GM12878 (cell line): ENCODE measurements at regions not wholly inside any gene's neighbourhood (a gene's known extent, or its start where the extent isn't known, plus 50 kb on each side); places are given as distances from the start of the nearest gene placed in this dataset.

Experiments used
- ATAC-seq: fragments of 200-7000 bp; cut with Tn5 transposase; 3 replicates; pipeline ENCODE4 v1.9.1; 2020; ENCODE audit warnings: mild to moderate bottlenecking, moderate library complexity
- BruUV-seq: library from RNA; stranded (reverse); fragments of 400-500 nt; replicated peaks from 2 replicates; lab custom pipeline; 2021; lab: Mats Ljungman, UMichigan
- CTCF ChIA-PET: fragments of 300-600 bp; sonication (Branson Sonifier 250); formaldehyde crosslinking; extraction: SDS; loops from one replicate; lab custom pipeline; 2021; ENCODE audit warnings: inconsistent platforms; lab: Yijun Ruan, JAX
- POLR2A ChIA-PET: fragments of 350-600 bp; formaldehyde crosslinking; extraction: SDS; loops from one replicate; lab custom pipeline; 2021; ENCODE audit warnings: inconsistent platforms; lab: Charles Lee
- RAD21 ChIA-PET: fragments of 300-600 bp; sonication (Branson Sonifier 250); formaldehyde crosslinking; loops from one replicate; lab custom pipeline; 2023; ENCODE audit warnings: antibody characterized with exemption; ENCODE audit not compliant: unreplicated experiment; lab: Charles Lee
- SMC1A ChIA-PET: fragments of 300-600 bp; sonication (Branson Sonifier 250); formaldehyde crosslinking; loops from one replicate; lab custom pipeline; 2023; ENCODE audit not compliant: unreplicated experiment, uncharacterized antibody; lab: Charles Lee
- DNase-seq: peaks from one replicate; pipeline ENCODE4 v3.0.0-alpha.2; 2011; ENCODE audit warnings: low read depth, low spot score
- FAIRE-seq: peaks from 3 replicates; lab custom pipeline; 2011; peaks lifted over from hg19 to GRCh38; lab: Jason Lieb, UNC
- H2AFZ ChIP-seq: 2 replicates; pipeline ENCODE4 v1.6.0; 2011; ENCODE audit warnings: low read depth, low read length, control low read depth; ENCODE audit not compliant: control insufficient read depth
- H3K27ac ChIP-seq: 2 replicates; pipeline ENCODE4 v1.5.1; 2011; ENCODE audit warnings: control low read depth; ENCODE audit not compliant: control insufficient read depth, insufficient read depth
- H3K27me3 ChIP-seq, 2 experiments: replicated peaks in 1 of 2; 2 replicates each; pipeline versions ENCODE4 v1.6.0 to v1.6.1; 2011; ENCODE audit warnings: low read length in 1 of 2; ENCODE audit not compliant: control insufficient read depth in 2 of 2, insufficient read depth in 2 of 2
- H3K36me3 ChIP-seq, 2 experiments: 2 replicates each; pipeline ENCODE4 v1.5.1; 2011; ENCODE audit warnings: low read length in 1 of 2; ENCODE audit not compliant: control insufficient read depth in 2 of 2, insufficient read depth in 2 of 2
- H3K4me1 ChIP-seq: 2 replicates; pipeline ENCODE4 v1.6.1; 2011; ENCODE audit warnings: mild to moderate bottlenecking, low read length, moderate library complexity, mixed read lengths; ENCODE audit not compliant: control insufficient read depth, insufficient read depth
- H3K4me2 ChIP-seq: 2 replicates; pipeline ENCODE4 v1.6.0; 2011; ENCODE audit warnings: control low read depth; ENCODE audit not compliant: control insufficient read depth, insufficient read depth
- H3K4me3 ChIP-seq: fragments of 200-600 bp; sonication (generic); 2 replicates; pipeline ENCODE4 v1.5.1; 2016
- H3K79me2 ChIP-seq: 2 replicates; pipeline ENCODE4 v1.6.0; 2011; ENCODE audit warnings: low read length; ENCODE audit not compliant: control insufficient read depth, insufficient read depth
- H3K9ac ChIP-seq: 2 replicates; pipeline ENCODE4 v1.8.0; 2011; ENCODE audit warnings: low read length, control low read depth, mixed read lengths; ENCODE audit not compliant: control insufficient read depth, insufficient read depth
- H3K9me3 ChIP-seq: replicated peaks from 3 replicates; pipeline ENCODE4 v1.5.1; 2011; ENCODE audit warnings: mild to moderate bottlenecking, low read length; ENCODE audit not compliant: control insufficient read depth, insufficient read depth
- H4K20me1 ChIP-seq: 2 replicates; pipeline ENCODE4 v1.6.0; 2011; ENCODE audit not compliant: control insufficient read depth, insufficient read depth
- BMI1 ChIP-seq: fragments of 450-650 bp; IDR thresholded peaks from 2 replicates; pipeline ENCODE4 v1.6.1; 2016; ENCODE audit warnings: mild to moderate bottlenecking, moderate library complexity, borderline replicate concordance
- BRCA1 ChIP-seq: IDR thresholded peaks from 2 replicates; pipeline ENCODE4 v1.6.1; 2011; ENCODE audit warnings: low read depth, low read length, improper control_type of control experiment
- CREB1 ChIP-seq: IDR thresholded peaks from 2 replicates; pipeline ENCODE4 v1.6.1; 2012; ENCODE audit warnings: low read depth, mild to moderate bottlenecking, inconsistent platforms
- E2F4 ChIP-seq: IDR thresholded peaks from 2 replicates; pipeline ENCODE4 v1.6.1; 2012; ENCODE audit warnings: low read depth, low read length, improper control_type of control experiment
- E2F8 ChIP-seq: fragments of 450-650 bp; IDR thresholded peaks from 2 replicates; pipeline ENCODE4 v1.6.1; 2018; ENCODE audit warnings: mild to moderate bottlenecking, low read depth, moderate library complexity; ENCODE audit not compliant: partially characterized antibody
- ELK1 ChIP-seq: IDR thresholded peaks from 2 replicates; pipeline ENCODE4 v1.6.1; 2012; ENCODE audit warnings: low read depth, low read length, improper control_type of control experiment
- EZH2 ChIP-seq: IDR thresholded peaks from 2 replicates; pipeline ENCODE4 v1.6.1; 2012; ENCODE audit warnings: low read depth, mild to moderate bottlenecking, control low read depth, inconsistent platforms, low read length, borderline replicate concordance; ENCODE audit not compliant: control insufficient read depth
- HSF1 ChIP-seq: fragments of 150-350 bp; IDR thresholded peaks from 2 replicates; pipeline ENCODE4 v1.6.1; 2014; ENCODE audit warnings: mild to moderate bottlenecking, low read depth, low read length
- MAX ChIP-seq: IDR thresholded peaks from 2 replicates; pipeline ENCODE4 v1.6.1; 2012; ENCODE audit warnings: low read depth, low read length, improper control_type of control experiment
- MTA3 ChIP-seq: IDR thresholded peaks from 2 replicates; pipeline ENCODE4 v1.6.1; 2012; ENCODE audit warnings: low read length, inconsistent platforms, borderline replicate concordance
- POLR2AphosphoS5 ChIP-seq: IDR thresholded peaks from 2 replicates; pipeline ENCODE4 v1.6.1; 2011; ENCODE audit warnings: mild to moderate bottlenecking, low read length, inconsistent platforms
- SREBF2 ChIP-seq: IDR thresholded peaks from 2 replicates; pipeline ENCODE4 v1.6.1; 2012; ENCODE audit warnings: mild to moderate bottlenecking, low read length
- ZBED1 ChIP-seq: IDR thresholded peaks from 2 replicates; pipeline ENCODE4 v1.6.1; 2016; ENCODE audit warnings: borderline replicate concordance
- ZNF592 ChIP-seq: fragments of 450-650 bp; IDR thresholded peaks from 2 replicates; pipeline ENCODE4 v1.6.1; 2017; ENCODE audit warnings: mild to moderate bottlenecking, moderate library complexity
- WGBS: methylation state at CpG from one replicate; pipeline ENCODE4 v1.1.6; 2016; ENCODE audit warnings: low lambda C conversion rate; ENCODE audit not compliant: insufficient replicate concordance, insufficient coverage; ENCODE audit errors: missing lambda C conversion rate; 5-methylcytosine and 5-hydroxymethylcytosine counted together
- in situ Hi-C: fragments of 300-500 bp; cut with MboI; formaldehyde crosslinking; loops from 9 replicates; pipeline ENCODE4 v1.14.3; 2018; ENCODE audit warnings: mixed read lengths
- intact Hi-C: fragments of 100-400 bp; cut with micrococcal nuclease; formaldehyde crosslinking; loops from one replicate; pipeline ENCODE4 v1.14.2; 2022; ENCODE audit not compliant: unreplicated experiment

GRCh38 chr9:1201262-1201661 is 151.1 kb downstream of the DMRT2 start:
- ATAC-seq (no peak), DNase-seq (no peak), FAIRE-seq (no peak)
- Histone ChIP-seq H3K9me3 (no peaks in the 10 kb centered on the region), H3K27me3 (no peaks in the 10 kb centered on the region), H2AFZ (no peak overlapping the region), H3K4me1 (no peaks in the 10 kb centered on the region), H3K4me2 (no peak overlapping the region), H3K27ac (no peak overlapping the region), H4K20me1 (no peaks in the 10 kb centered on the region), H3K4me3 (no peak overlapping the region), H3K79me2 (no peaks in the 10 kb centered on the region), H3K36me3 (no peaks in the 10 kb centered on the region), H3K9ac (no peak overlapping the region)
- intact Hi-C loops (no loop called here), in situ Hi-C loops (no loop called here)
- SMC1A ChIA-PET = interaction anchor here (1.0 to 1.5 kb wide), 3 partner anchors 38 to 59 kb away, joined by 3 to 4 read pairs (median 4); no protein-coding TSS in a partner anchor
- POLR2A ChIA-PET = interaction anchor here (1.1 kb wide), 1 partner anchor 42 kb away, joined by 3 read pairs; no protein-coding TSS in a partner anchor
- RAD21 ChIA-PET = no interaction called here
- no TSS peak for BruUV-seq
- WGBS = 0% methylated on average over 2 of the region's 2 CpGs
- CTCF ChIA-PET = no interaction called here
- TF ChIP-seq ZBED1 = no peak
- TF ChIP-seq POLR2AphosphoS5 = no peak
- TF ChIP-seq E2F8 = no peak
- TF ChIP-seq SREBF2 = no peak
- no peak for TF ChIP-seq ELK1
- no peak for TF ChIP-seq ZNF592
- no peak for TF ChIP-seq BRCA1
- no peak for TF ChIP-seq MTA3
- TF ChIP-seq BMI1 = no peak
- no peak for TF ChIP-seq HSF1
- TF ChIP-seq MAX = no peak
- no peak for TF ChIP-seq EZH2
- TF ChIP-seq E2F4 = no peak
- TF ChIP-seq CREB1 = no peak
